Fibroblast of peridontal ligament (primary cell): ENCODE measurements at regions not wholly inside any gene's neighbourhood (a gene's known extent, or its start where the extent isn't known, plus 50 kb on each side); places are given as distances from the start of the nearest gene placed in this dataset.
"Not testable (repeated sequence)": the region's sequence is repeated elsewhere in the genome, so short reads cannot be mapped to it uniquely, and the experiment has no call there.

ENCODE experiments used
- DNase-seq: peaks from one replicate; pipeline ENCODE4 v3.0.0-alpha.2; 2010; ENCODE audit errors: extremely low read depth

GRCh38 chr20:46785958-46786357 lies 76.5 kb downstream of the SLC2A10 start:
- DNase-seq: no peak

- no peak for DNase-seq
Measured at GRCh38 chr20:46786566-46786965, 77.1 kb downstream of the SLC2A10 start.

GRCh38 chr20:46787991-46788762 lies 78.7 kb downstream of the SLC2A10 start:
- DNase-seq: no peak

DNA sequence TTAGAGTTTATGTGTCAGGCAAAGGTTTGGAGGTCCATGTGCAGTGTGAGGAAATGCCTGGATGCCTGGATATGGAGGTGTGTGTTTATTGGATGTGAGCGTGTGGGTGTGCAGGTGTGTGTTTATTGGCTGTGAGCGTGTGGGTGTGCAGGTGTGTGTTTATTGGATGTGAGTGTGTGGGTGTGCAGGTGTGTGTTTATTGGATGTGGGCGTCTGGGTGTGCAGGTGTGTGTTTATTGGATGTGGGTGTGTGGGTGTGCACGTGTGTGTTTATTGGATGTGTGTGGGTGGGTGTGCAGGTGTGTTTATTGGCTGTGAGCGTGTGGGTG lies 79.3 kb downstream of the SLC2A10 start:
- DNase-seq: not testable (repeated sequence)

- no peak for DNase-seq
Measured at GRCh38 chr20:46789339-46790028, 80.0 kb downstream of the SLC2A10 start.

DNA sequence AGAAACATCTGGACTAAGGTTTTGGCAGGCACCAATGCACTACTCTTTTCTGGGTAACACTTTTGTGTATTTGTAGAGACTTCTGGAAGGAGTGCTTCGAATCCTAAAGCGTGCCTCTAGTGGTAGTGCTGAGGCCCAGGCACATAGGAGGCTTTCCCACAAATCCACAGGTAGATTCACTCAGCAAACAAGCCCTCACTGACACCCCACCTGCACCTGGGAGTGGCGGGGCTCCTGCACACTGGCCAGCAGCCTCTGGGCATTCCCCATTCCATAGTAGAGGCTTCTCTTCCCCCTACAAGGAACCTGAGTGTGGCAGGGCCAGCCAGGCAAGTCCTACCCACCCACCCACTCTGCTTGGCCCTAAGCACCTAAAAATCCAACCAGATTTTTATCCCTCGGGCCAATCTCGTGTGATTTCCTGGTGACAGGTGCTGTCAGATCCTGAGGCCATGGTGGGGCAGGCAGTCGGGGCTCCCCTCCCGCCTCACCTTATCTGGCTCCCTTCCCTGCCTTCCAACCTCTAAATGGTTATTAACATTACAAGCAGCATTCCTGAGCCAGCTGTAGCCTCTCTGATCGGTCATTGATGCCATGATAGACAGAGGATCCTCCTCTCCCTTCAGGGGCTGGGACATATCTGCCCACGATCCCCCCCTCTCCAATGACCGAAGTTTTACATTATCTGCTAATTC lies 82.4 kb downstream of the SLC2A10 start:
- no peak for DNase-seq

DNA sequence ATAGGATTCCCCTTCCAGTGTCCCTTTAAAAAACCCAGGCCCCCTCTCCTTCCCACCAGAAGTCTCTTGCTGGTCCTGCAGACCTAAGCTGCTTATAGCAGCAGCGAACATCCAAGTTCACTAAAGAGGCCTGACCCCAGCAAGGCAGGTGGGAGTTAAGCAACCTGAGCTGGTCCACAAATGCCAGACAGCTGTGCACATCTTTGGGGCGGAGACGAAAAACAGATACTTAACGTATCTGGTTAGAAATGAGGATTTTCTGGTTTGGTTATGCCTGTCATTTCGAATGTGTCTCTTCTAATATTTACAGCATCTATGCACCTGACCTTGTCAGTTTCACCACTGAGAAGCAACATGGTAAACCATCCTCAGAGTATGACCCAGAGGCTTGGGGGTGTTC lies 87.8 kb downstream of the SLC2A10 start:
- no peak for DNase-seq

DNA sequence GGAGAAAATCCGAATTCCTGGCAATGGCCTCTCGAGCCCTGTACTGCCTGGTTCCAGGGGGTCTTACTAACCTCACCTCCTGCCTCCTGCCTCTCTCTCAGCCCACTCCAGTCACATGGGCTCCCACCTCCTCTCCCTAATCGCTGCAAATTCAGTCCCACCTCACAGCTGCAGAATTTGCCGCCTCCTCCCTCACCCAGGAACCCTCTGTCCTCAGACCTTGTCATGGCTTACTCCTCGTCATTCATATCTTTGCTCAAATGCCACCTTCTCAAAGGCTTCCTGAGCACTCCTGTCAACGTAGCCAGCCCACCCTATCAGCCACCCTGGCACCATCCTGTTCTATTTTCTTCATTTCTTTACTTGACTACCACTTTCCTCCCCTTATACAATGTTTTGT lies 89.0 kb downstream of the SLC2A10 start:
- no peak for DNase-seq

GRCh38 chr20:46799781-46800408 lies 90.4 kb downstream of the SLC2A10 start:
- DNase-seq: no peak

DNA sequence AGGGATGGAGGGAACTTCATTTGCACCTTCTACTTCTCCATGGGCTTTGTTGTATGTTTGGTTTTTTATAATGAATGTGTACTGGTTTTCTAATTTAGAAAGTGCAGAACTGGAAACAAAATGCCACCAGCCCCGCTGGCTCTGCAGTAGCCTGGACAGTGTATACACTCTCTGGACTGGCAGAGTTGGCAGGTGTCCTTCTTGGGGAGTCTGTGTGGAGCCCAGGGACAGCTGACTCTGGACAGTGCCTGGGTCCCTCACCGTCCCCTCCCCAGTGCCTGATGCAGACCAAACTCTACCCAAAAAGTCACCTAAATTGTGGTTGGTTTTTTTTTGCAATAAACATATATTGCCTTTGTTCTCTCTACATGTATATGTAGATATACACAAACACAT lies 91.0 kb downstream of the SLC2A10 start:
- no peak for DNase-seq

GRCh38 chr20:46801003-46801702 lies 91.7 kb downstream of the SLC2A10 start:
- DNase-seq: no peak

DNA sequence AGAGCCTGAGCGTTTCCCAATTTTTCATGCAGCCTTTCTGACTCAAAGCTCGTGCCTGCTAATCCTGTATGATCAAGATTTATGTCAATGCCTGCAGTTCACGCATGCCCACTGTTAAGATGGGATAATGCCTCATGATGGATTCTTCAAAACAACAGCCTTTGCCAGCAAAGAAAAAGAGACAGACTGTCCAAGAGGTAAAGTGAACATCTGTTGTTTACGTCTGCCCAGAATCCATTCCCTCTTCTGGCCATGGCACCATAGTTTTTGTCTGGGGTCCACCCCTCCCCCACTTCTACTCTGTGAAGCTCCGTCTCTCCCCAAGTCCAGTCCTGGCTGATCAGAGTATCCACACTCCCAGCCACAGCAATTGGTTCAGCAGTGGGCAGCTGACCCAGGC lies 91.9 kb upstream of the EYA2 start:
- no peak for DNase-seq

GRCh38 chr20:46803123-46804020 lies 91.3 kb upstream of the EYA2 start:
- DNase-seq: no peak

- DNase-seq: no peak
Measured at GRCh38 chr20:46804126-46804525, 90.5 kb upstream of the EYA2 start.

DNA sequence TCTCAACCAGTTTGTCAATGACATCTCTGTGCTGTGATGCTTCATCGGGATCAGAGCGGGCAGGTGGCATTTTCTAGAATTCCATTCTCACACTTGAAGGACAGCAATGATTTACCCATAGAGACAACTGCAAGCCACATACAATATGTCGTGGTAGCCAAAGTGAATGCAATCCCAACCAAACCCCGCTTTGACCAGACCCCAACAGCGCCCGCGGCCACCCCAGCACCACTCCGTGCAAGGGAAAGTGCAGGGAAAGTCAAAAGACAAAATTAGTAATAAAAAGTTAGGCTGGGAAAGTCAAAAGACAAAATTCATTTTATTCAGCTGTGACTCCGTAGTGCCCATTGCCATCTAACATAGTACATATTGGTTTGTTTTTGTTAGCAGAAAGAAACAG lies 88.8 kb upstream of the EYA2 start:
- DNase-seq: no peak

- DNase-seq: no peak
Measured at GRCh38 chr20:46807998-46808397, 86.6 kb upstream of the EYA2 start.

DNA sequence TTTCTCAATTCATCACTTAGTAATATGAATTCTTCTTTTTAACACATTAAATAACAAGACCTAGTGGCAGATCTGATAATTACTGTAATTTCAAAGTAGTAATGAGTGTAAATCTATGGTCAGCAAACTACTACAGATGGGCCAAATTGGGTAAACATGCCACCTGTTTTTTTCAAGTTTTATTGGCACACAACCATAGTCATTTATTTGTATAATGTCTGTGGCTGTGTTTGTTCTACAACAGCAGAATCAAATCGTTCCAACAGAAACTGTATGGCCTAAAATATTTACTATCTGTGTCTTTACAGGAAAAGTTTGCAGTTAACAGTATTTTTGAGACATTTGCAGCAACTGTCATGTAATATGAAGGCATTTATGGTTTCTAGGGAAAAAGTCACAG lies 86.1 kb upstream of the EYA2 start:
- DNase-seq: no peak

- no peak for DNase-seq
Measured at GRCh38 chr20:46809706-46810360, 84.8 kb upstream of the EYA2 start.

DNA sequence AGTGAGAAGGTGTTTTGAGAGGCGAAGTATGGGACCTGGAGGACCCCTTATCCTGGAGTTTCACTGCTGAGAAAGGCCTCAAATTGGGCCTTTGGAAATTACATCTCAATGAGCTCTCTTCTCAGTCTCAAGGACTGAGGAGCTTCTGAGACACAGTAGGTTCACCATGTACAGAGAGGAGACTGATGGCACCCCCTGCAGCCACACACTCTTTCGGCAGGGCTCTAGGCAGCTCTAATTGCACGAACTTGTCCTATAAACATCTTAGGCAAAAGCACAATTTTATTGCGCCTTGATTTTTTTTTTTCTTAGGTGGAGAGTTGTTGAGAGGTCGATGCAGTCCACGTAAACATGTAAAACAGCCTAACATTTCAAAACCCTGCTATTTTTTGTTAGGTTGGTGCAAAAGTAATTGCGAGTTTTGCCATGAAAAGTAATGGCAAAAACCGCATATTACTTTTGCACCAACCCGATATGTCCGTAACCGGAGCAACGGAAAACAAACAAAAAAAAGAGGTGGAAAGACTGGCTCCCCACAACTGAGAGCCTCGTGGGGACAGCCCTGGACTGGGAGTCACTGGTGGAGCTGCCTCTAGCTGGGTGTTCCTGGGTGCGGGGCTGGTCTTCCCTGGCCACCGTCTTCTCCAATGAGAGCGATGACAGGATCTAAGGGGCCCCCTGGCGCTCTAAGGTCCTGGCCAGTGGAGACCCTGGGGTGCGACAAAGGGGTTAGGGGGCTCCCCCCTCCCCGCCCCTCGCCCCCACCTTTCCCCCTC lies 84.0 kb upstream of the EYA2 start:
- DNase-seq: no peak
